SH-SY5Y (cell line): ENCODE measurements at regions not wholly inside any gene's neighbourhood (a gene's known extent, or its start where the extent isn't known, plus 50 kb on each side); places are given as distances from the start of the nearest gene placed in this dataset.

Experiments
- GATA2 ChIP-seq: IDR thresholded peaks from 2 replicates; pipeline ENCODE4 v1.6.1; 2011; ENCODE audit warnings: mild to moderate bottlenecking, low read depth, low read length
- GATA3 ChIP-seq: IDR thresholded peaks from 2 replicates; pipeline ENCODE4 v1.6.1; 2011; ENCODE audit warnings: low read depth, mild to moderate bottlenecking, low read length, moderate library complexity

GRCh38 chr3:80770106-80771074, 991.1 kb downstream of the GBE1 start:
- TF ChIP-seq GATA3 = no peak
- no peak for TF ChIP-seq GATA2

DNA sequence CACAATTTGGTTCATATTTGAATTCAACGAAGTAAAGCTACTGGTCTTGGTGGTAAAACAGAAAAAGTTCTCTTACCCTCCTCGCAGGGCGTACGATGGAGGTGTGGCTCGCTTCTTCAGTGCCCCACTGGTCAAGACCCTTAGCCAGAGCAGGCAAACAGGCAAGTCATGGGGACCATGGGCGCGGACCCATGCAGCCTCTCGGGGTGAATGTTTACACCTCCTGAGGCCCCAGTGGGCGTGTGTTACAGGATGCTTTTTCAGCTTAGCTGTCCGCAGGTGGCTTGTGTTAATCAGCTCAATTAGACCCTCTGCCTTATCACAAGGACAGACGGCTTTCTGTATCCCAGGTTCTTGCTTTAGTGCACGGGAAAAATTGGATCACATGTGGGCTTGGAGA, 991.8 kb downstream of the GBE1 start:
- TF ChIP-seq GATA3 = no peak
- no peak for TF ChIP-seq GATA2

- TF ChIP-seq GATA2 (no peak), GATA3 (no peak)
Observed at GRCh38 chr3:80767604-80768003, 993.8 kb downstream of the GBE1 start.

- TF ChIP-seq GATA3 (no peak), GATA2 (no peak)
Observed at GRCh38 chr3:80754969-80755368, 987.2 kb upstream of the ROBO1 start.

GRCh38 chr3:80753021-80753420, 985.2 kb upstream of the ROBO1 start:
- TF ChIP-seq GATA3 (no peak), GATA2 (no peak)

DNA sequence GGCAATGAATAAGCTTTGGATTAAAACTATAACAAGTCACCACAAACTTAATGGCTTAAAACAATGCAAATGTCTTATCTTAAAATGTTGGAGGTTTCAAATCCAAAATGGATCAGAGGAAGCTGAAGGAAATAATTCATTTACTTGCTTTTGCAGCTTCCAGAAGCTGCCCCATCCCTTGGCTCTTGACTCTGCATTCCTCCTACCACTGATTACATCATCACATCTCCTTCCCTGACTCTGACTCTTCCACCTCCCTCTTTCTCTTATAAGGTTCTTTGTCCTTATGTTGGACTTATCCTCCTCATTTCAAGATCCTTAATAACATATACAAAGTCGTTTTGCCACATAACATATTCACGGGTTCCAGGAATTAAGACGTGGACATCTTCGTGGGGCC, 982.8 kb upstream of the ROBO1 start:
- no peak for TF ChIP-seq GATA2
- TF ChIP-seq GATA3 = no peak

DNA sequence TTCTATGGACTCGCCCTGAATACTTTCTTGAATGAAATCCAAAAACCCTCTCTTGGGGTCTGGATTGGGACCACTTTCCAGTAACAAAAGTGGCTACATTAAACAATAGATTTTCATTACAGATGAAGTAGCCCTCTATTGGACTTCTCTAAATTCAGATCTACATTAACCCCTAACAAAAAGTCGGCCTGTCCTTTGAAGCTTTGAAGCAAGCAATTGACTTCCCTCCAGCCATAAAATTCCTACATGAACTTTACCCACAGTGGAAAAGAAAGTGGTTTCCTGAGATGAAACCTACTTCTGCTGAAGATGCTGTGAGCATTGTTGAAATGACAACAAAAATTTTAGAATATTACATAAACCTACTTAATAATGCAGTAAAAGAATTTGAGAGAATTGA, 967.1 kb upstream of the ROBO1 start:
- TF ChIP-seq GATA3 (no peak), GATA2 (no peak)

DNA sequence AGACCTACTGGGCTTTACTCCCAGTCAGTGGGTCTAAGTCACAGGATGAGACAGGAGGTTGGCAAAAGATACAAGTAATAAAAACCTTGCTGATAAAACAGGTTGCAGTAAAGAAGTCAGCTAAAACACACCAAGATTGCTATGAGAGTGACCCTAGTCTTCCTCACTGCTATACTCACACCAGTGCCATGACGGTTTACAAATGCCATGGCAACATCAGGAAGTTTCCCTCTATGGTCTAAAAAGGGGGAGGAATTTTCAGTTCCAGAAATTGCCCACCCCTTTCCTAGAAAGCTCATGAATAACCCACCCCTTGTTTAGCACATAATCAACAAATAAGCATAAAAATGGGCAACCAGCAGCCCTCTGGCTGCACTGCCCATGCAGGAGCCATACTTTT, 966.7 kb upstream of the ROBO1 start:
- no peak for TF ChIP-seq GATA3
- TF ChIP-seq GATA2 = no peak

DNA sequence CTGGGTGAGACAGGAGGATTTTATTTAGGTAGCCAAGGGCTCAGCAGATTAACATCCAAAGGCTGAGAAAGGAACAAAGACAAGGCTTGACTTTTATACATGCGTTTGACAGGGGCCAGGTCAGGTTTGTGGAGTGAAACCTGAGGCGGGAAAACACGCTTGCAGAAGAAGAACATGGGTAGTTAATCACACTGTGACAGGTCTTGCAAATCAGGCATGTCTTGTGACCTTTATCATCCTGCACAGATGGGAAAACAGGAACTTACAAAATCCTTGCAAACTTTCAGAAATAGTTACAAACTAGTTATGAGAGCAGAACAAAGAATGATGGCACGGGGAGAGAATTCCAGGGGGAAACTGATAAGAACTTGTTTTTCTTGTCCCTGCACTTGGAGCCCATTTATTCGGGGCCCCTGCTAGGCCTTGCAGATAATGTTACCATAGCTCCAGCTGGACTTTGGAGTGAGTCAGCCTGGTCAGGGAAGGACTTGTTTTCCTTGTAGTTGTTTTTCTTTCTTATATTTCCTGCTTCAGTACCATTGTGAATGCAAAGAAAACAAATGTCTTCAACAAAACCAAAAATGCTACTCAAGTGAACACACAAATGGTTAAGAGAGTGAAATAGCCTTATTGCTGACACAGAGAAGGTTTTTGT, 965.9 kb upstream of the ROBO1 start:
- TF ChIP-seq GATA2 (no peak), GATA3 (no peak)

GRCh38 chr3:80705290-80705689, 937.5 kb upstream of the ROBO1 start:
- TF ChIP-seq GATA2 (no peak), GATA3 (no peak)

GRCh38 chr3:80701349-80701748, 933.6 kb upstream of the ROBO1 start:
- TF ChIP-seq GATA3 = no peak
- TF ChIP-seq GATA2 = no peak

DNA sequence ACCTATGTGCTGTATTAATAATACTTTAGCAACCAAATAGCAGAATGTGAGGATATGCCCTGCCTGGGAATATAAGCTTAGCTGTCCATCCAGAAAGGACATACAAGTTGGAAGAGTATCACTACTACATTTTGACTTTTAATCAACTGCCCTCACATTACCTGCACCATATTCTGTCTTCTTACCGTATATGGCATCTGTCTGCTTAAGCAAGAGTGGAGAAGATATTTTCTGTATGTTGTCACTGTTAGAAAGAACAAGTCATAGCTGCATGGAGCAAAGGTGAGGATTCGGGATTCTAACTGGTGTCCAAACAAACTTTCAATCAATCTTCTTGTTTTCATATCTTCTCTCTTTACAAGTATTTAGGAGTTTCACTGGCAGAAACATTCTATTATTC, 929.5 kb upstream of the ROBO1 start:
- TF ChIP-seq GATA2 = no peak
- TF ChIP-seq GATA3 = no peak

DNA sequence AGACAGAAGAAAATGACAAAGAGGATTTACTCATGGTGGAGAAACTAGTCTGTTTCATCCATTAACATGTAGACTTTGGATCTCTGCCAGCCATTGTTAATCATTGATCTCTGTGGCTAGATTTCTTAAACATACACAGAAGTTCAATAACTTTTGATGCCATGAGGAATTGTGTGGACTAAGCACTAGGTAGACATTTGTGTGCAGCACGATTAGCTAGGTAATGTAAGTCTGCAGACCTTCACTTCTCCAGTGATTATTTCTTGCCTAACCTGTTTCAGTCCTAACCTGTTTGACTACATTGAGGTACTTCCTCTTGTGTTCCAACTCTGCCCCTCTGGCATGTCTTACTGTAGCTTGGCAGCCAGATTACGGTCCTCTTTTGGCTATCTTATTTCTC, 928.5 kb upstream of the ROBO1 start:
- no peak for TF ChIP-seq GATA3

DNA sequence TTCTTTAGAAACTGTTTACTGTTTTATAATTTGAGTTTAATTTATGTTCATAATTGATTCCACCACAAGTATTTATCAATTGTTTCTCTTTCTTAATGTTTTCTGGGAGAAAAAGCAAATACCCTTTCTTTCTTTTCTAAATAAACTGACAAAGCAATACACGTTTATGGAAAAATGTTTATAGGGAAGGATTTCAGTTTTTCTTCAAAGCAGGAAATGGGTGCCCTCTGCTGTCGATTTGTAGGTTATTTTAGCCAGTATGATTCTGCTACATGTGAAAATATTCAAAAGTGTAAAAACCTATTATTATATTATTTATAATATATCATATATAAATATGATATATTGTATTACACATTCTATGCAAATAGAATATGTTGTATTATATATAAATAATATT, 921.0 kb upstream of the ROBO1 start:
- no peak for TF ChIP-seq GATA3
- no peak for TF ChIP-seq GATA2

- TF ChIP-seq GATA2 (no peak), GATA3 (no peak)
Observed at GRCh38 chr3:80682951-80683350, 915.2 kb upstream of the ROBO1 start.
